Skeletal muscle cell (primary cell): ENCODE measurements at regions not wholly inside any gene's neighbourhood (a gene's known extent, or its start where the extent isn't known, plus 50 kb on each side); places are given as distances from the start of the nearest gene placed in this dataset.

Experiments used
- DNase-seq: peaks from one replicate; pipeline ENCODE4 v3.0.0-alpha.2; 2010; ENCODE audit warnings: low read depth
- H3K4me3 ChIP-seq: 2 replicates; pipeline ENCODE4 v1.5.1; 2011; ENCODE audit warnings: low read depth, mild to moderate bottlenecking, control low read depth, low read length, moderate library complexity

GRCh38 chr10:31721096-31721495 lies 207.5 kb downstream of the ARHGAP12 start:
- no peak for DNase-seq
- H3K4me3 ChIP-seq = no peak overlapping the region

DNA sequence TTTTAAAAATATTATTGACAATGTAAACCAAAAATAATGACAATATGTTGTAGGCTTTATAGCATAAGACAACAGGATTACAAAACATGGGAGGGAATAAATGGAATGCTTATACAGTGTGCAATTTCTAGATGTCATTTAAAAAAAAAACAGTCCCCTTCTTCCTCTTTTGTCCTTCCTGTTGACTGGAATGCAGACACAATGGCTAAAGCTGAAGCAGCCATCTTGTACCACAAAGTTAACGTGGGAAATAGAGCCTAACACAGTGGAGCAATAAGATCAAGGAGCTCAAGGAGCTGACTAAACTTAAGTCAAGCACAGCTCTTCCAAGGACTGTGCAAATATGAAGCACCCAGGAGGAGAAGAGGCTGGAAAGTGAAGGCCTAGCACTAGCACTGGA lies 208.1 kb downstream of the ARHGAP12 start:
- no peak for DNase-seq
- H3K4me3 ChIP-seq = no peak overlapping the region

- H3K4me3 ChIP-seq = no peak overlapping the region
- no peak for DNase-seq
Measured at GRCh38 chr10:31709476-31709875, 219.2 kb downstream of the ARHGAP12 start.

- no peak overlapping the region for H3K4me3 ChIP-seq
- no peak for DNase-seq
Measured at GRCh38 chr10:31709028-31709427, 219.6 kb downstream of the ARHGAP12 start.

GRCh38 chr10:31708474-31708873 lies 220.2 kb downstream of the ARHGAP12 start:
- DNase-seq = no peak
- no peak overlapping the region for H3K4me3 ChIP-seq

DNA sequence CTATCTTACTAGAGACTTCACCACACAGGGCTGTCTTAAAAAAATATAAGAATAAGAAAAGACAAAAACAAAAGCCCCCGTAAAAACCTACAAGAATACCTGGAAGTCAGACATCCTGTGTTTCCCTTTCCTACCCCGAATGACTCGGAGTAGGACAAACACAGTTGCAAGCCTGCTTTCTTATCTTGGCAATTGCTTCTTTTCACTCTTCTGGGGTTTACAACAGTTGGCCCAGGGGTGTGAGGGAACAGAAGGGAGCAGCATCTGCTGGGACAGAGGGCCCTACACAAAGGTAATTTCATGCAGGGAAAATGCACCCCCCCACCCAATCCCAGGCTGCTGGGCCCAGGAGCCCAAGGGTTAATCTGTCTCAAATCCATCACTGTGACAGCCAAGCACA lies 220.6 kb downstream of the ARHGAP12 start:
- no peak for DNase-seq
- no peak overlapping the region for H3K4me3 ChIP-seq

- no peak for DNase-seq
- no peak overlapping the region for H3K4me3 ChIP-seq
Measured at GRCh38 chr10:31707093-31708039, 221.3 kb downstream of the ARHGAP12 start.

GRCh38 chr10:31706464-31707092 lies 222.1 kb downstream of the ARHGAP12 start:
- no peak overlapping the region for H3K4me3 ChIP-seq
- DNase-seq = no peak

DNA sequence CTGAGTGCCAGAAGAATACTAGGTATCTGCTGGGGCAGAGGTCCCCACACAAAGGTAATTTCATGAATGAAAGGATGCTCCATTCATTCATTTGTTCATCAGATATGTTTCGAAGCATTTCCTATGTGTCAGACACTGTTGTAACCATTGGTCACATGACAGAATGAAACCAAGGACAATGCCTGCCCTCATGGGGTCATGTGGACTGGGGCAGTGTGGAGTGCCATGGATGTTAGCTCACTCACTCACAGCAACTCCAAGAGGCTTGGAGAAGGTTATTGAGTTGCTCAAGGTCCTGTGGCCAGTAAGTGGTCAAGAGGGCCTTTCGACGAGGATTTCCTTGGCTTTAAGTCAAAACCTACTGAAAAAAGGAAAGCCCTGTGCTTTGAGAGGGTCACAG lies 223.5 kb downstream of the ARHGAP12 start:
- H3K4me3 ChIP-seq = no peak overlapping the region
- DNase-seq = no peak

- no peak for DNase-seq
- H3K4me3 ChIP-seq = no peak overlapping the region
Measured at GRCh38 chr10:31704195-31704594, 224.4 kb downstream of the ARHGAP12 start.

DNA sequence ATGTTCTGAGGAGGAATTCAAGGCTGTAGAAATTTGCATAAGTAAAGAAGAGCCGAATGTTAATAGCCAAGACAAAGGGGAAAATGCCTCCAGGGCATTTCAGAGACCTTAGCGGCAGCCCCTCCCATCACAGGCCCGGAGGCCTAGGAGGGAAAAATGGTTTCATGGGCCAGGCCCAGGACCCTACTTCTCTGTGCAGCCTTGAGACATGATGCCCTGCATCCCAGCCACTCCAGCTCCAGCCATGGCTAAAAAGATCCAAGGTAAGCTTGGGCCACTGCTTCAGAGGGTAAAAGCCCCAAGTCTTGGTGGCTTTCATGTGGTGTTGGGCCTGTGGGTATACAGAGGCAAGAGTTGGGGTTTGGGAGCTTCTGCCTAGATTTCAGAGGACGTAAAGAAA lies 225.7 kb downstream of the ARHGAP12 start:
- no peak for DNase-seq
- H3K4me3 ChIP-seq = no peak overlapping the region

DNA sequence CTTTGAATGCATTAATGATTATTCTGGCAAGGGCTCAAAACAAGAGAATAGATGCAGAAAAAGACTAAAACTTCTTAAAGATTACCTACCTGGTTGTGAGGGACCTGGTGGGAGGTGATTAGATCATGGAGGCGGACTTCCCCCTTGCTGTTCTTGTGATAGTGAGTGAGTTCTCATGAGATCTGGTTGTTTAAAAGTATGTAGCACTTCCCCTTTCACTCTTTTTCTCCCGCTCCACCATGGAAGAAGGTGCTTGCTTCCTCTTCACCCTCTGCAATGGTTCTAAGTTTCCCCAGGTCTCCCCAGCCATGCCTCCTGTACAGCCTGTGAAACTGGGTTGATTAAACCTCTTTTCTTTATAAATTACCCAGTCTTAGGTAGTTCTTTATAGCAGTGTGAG lies 226.6 kb downstream of the ARHGAP12 start:
- no peak for DNase-seq

DNA sequence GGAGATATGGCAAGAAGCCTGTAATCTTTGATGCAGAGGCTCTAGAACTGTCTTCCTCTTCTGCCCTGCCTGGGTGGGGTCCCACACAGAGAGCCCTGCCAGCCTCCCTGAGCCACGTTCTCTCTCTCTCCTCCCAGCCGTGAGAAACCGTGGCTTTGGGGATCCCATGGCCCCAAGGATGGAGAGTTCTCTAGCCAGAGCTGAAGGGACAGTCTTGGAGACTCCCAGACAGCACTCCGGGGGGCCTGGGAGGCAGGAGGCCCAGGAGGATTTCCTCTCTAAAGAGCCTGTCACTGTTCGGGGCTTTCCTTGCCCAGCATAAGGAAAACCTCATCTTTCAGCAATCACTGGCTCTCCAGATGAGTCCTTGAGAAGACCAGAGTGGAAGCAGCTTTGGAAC lies 227.1 kb downstream of the ARHGAP12 start:
- no peak overlapping the region for H3K4me3 ChIP-seq
- no peak for DNase-seq

More for the DNA sequence above, 226.6 kb downstream of the ARHGAP12 start:
- no peak overlapping the region for H3K4me3 ChIP-seq

GRCh38 chr10:31700181-31700611 lies 228.4 kb downstream of the ARHGAP12 start:
- no peak overlapping the region for H3K4me3 ChIP-seq
- DNase-seq = no peak

DNA sequence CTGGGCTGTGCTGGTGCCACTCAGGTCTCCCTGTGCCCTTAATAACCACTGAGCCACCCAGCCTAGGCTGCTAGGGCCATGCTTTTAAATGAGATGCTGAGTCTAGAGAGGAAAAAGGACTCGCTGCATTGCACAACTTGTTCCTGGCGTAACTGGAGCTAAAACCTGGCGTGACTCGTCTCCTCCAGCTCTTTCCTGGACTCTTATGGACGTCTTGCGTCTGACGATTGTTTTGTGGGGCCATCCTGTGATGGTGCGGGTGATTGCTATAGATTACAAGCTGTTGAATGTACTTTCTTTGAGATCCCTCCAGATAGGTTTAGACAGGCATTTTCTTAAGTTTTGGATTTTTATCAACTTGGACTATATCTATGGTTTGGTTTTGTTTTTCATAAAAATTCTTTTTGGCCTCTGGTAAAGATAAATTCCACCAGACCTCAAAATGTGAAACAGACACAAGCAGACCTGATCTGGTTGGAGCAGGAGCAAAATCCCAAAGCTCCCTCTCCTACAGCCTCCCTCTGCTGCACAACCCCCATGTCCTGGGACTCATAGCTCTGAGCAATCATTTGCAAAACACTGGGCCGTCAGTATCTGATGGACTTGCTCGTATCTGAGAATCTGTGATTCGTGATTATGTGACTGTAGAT lies 230.3 kb downstream of the ARHGAP12 start:
- no peak overlapping the region for H3K4me3 ChIP-seq
- peak; percentile 89 for DNase-seq

GRCh38 chr10:31697271-31698180 lies 231.1 kb downstream of the ARHGAP12 start:
- no peak for DNase-seq
- peak overlapping the region; percentile 11 for H3K4me3 ChIP-seq

DNA sequence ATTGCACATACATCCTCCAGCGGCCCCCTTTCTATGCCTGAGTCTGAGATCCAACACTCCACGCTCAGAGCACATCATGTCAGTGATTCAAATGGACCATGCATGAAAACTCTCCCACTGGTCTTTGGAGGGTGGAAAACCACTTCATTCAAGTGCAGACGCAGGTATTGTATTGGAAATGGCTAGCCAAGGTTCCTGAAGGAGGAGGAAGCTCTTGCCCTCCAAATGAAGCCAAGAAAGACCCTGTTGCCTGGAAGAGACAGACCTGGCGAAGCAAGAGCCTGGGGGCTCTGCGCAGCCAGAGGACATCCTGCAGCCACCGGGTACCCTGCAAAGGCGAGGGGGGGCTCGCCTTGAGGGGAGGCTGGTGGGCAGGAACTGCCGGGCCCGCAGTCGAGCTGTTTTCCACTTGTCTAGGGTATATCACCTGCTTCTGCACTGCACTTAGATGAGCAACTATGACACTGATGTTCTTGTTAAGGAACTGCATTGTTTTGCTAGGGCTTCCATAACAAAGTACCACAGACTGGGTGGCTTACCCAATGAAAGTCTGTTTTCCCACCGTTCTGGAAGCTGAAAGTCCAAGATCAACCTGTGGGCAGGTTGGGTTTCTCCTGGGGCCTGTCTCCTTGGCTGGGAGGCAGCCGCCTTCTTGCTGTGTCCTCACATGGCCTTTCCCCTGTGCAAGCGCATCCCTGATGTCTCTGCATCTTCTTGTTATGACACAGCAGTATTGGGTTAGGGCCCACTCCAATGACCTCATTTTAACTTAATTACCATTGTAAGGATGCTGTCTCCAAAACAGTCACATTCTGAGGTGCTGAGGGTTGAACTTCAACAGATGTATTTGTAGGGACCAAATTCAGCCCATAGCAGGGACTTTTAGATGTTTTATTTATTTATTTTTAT lies 233.4 kb downstream of the ARHGAP12 start:
- no peak overlapping the region for H3K4me3 ChIP-seq
- no peak for DNase-seq

DNA sequence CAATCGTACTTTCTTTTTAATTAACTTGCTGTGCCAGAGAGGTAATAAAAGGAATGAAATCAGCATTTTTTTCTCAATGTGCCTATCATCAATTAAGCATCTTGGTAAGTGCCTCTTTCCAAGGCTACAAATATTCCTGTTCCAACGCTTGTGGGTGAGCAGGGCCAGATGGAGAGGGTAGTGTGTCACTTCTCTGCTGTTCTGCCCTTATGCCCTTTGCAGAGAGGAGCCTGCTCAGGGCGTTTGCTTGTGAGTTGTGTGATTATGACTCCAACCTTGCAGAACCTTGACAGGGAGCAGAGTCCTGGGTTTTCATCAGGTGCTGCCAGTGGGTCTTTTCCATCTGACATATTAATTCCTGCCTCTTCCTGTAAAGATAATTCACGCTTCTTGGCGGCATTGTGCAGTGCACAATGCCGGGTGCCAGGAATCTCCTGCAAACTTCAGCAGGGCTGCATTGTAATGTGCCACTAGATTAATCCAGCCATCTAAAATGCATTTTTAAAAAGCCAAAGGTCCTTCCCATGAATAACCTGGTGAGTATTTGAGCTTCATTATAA lies 234.4 kb downstream of the ARHGAP12 start:
- no peak overlapping the region for H3K4me3 ChIP-seq
- no peak for DNase-seq
